ENCODE measurements at regions not wholly inside any gene's neighbourhood (a gene's known extent, or its start where the extent isn't known, plus 50 kb on each side); places are given as distances from the start of the nearest gene placed in this dataset.

DNA sequence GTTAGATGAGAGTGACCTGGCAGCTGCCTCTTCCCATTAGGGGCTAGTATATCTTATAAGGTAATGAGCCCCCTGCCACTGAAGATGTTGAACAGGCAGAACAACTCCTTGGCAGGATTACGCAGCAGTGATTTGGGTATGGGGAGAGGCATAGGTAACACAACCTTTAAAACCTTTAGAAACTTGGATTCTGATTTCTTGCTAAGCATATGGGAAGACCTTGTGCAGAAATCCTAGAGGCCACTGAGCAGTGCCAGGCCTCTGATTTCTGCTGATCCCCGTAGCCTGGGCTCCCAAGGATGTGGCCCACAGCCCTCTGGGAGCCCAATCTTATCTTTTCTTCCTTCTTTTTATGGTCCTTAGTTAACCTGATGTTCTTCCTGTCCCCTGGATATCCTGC is 237.9 kb upstream of the ROPN1 start (continued):
- TF ChIP-seq MYC (CRISPR knock-in tag; IDR thresholded peaks at IDR 0.05; ENCODE audit: borderline replicate concordance) (no peak), EP300 (IDR thresholded peaks at IDR 0.05; ENCODE audit: low read depth in 2 of 2, low read length in 2 of 2) (no peak), EP300 (CRISPR knock-in tag; IDR thresholded peaks at IDR 0.05; ENCODE audit: borderline replicate concordance) (no peak)

DNA sequence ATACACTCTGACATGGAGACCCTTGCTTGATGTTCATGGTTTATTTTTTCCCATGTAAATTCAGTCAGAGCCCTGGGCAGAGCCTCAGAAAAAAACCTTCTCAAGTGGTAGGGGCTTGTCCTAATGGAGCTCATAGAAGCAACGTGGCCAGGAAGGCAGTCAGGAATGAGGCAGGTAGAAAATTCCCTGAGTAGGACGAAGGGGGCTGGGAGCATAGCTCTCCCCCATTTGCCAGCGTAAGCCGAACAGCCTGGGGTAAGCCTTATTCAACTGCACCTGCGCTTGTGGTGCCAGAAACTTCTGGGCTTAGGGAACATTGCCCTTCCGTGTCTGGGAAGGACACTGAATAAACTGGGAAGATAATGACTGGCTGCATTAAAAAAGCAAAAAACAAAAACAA is 238.5 kb upstream of the ROPN1 start:
- Histone ChIP-seq H4K20me1 (ENCODE audit: insufficient read depth, low read length) (no peaks in the 10 kb centered on the region), H2AFZ (ENCODE audit: low read length) (no peak overlapping the region), H3K9ac (ENCODE audit: insufficient read depth, low read depth, low read length) (no peak overlapping the region), H3K79me2 (ENCODE audit: insufficient read depth, low read length) (no peaks in the 10 kb centered on the region), H3K4me1 (ENCODE audit: insufficient read depth, low read length) (no peaks in the 10 kb centered on the region), H3K9me3 (ENCODE audit: low read length) (no peaks in the 10 kb centered on the region), H3K36me3 (replicated peaks in 1 of 2; ENCODE audit: control insufficient read depth in 1 of 2, insufficient read depth in 2 of 2, low read length in 2 of 2) (no peaks in the 10 kb centered on the region), H3K4me3 (replicated peaks in 1 of 3; ENCODE audit: insufficient read depth in 1 of 3, low read depth in 2 of 3, low read length in 3 of 3) (no peak overlapping the region), H3K4me2 (ENCODE audit: low read depth, low read length) (no peak overlapping the region), H3K27ac (ENCODE audit: extremely low read length, insufficient read depth, low read length) (no peak overlapping the region), H3K27me3 (ENCODE audit: control insufficient read depth in 1 of 2, insufficient read depth in 2 of 2, low read length in 2 of 2) (peaks cover 0 to 13% of the 10 kb centered on the region in 2 experiments; a peak in 1 of 5 replicates)
- TF ChIP-seq FOSL1 (CRISPR knock-in tag; IDR thresholded peaks at IDR 0.05; ENCODE audit: borderline replicate concordance) (no peak), ZNF883 (CRISPR knock-in tag; IDR thresholded peaks at IDR 0.05; ENCODE audit: not compliant biosample characterization) (no peak), ZNF484 (CRISPR knock-in tag; IDR thresholded peaks at IDR 0.05; ENCODE audit: borderline replicate concordance, low read depth) (no peak), KDM6A (CRISPR knock-in tag; IDR thresholded peaks at IDR 0.05; ENCODE audit: low read depth) (no peak), HINFP (CRISPR knock-in tag; IDR thresholded peaks at IDR 0.05; ENCODE audit: low read depth) (no peak), HDAC1 (CRISPR knock-in tag; IDR thresholded peaks at IDR 0.05) (no peak), ZNF232 (CRISPR knock-in tag; IDR thresholded peaks at IDR 0.05; ENCODE audit: borderline replicate concordance) (no peak), NFE2 (CRISPR knock-in tag; IDR thresholded peaks at IDR 0.05) (no peak), SRY (CRISPR knock-in tag; IDR thresholded peaks at IDR 0.05) (no peak), ZNF576 (CRISPR knock-in tag; IDR thresholded peaks at IDR 0.05) (no peak), ZNF605 (CRISPR knock-in tag; IDR thresholded peaks at IDR 0.05) (no peak), EP300 (IDR thresholded peaks at IDR 0.05; ENCODE audit: low read depth in 2 of 2, low read length in 2 of 2) (no peak), EP300 (CRISPR knock-in tag; IDR thresholded peaks at IDR 0.05; ENCODE audit: borderline replicate concordance) (no peak), ZNF441 (CRISPR knock-in tag; IDR thresholded peaks at IDR 0.05; ENCODE audit: borderline replicate concordance) (no peak)
- TF ChIP-seq, protein P1, sequence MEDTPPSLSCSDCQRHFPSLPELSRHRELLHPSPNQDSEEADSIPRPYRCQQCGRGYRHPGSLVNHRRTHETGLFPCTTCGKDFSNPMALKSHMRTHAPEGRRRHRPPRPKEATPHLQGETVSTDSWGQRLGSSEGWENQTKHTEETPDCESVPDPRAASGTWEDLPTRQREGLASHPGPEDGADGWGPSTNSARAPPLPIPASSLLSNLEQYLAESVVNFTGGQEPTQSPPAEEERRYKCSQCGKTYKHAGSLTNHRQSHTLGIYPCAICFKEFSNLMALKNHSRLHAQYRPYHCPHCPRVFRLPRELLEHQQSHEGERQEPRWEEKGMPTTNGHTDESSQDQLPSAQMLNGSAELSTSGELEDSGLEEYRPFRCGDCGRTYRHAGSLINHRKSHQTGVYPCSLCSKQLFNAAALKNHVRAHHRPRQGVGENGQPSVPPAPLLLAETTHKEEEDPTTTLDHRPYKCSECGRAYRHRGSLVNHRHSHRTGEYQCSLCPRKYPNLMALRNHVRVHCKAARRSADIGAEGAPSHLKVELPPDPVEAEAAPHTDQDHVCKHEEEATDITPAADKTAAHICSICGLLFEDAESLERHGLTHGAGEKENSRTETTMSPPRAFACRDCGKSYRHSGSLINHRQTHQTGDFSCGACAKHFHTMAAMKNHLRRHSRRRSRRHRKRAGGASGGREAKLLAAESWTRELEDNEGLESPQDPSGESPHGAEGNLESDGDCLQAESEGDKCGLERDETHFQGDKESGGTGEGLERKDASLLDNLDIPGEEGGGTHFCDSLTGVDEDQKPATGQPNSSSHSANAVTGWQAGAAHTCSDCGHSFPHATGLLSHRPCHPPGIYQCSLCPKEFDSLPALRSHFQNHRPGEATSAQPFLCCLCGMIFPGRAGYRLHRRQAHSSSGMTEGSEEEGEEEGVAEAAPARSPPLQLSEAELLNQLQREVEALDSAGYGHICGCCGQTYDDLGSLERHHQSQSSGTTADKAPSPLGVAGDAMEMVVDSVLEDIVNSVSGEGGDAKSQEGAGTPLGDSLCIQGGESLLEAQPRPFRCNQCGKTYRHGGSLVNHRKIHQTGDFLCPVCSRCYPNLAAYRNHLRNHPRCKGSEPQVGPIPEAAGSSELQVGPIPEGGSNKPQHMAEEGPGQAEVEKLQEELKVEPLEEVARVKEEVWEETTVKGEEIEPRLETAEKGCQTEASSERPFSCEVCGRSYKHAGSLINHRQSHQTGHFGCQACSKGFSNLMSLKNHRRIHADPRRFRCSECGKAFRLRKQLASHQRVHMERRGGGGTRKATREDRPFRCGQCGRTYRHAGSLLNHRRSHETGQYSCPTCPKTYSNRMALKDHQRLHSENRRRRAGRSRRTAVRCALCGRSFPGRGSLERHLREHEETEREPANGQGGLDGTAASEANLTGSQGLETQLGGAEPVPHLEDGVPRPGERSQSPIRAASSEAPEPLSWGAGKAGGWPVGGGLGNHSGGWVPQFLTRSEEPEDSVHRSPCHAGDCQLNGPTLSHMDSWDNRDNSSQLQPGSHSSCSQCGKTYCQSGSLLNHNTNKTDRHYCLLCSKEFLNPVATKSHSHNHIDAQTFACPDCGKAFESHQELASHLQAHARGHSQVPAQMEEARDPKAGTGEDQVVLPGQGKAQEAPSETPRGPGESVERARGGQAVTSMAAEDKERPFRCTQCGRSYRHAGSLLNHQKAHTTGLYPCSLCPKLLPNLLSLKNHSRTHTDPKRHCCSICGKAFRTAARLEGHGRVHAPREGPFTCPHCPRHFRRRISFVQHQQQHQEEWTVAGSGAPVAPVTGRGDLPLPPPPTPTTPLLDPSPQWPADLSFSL (CRISPR knock-in tag; IDR thresholded peaks at IDR 0.05) = no peak
- intact Hi-C loops (cut with micrococcal nuclease; ENCODE audit: unreplicated experiment) (no loop called here), in situ Hi-C loops (cut with HindIII; ENCODE audit: extremely low pct_ligation_motif_present, low pct_unique_long_range_greater_than_20kb) (no loop called here)
- FAIRE-seq (no peak), ATAC-seq (no peak), DNase-seq (ENCODE audit: low spot score) (no peak)
- ChIA-PET CTCF (ENCODE audit: low intra/inter-chr PET ratio, low total read pairs) (no interaction called here), POLR2A (no interaction called here)
- 19% methylated on average over 6 of the region's 6 CpGs for WGBS (ENCODE audit: low lambda C conversion rate)
- BruUV-seq (replicated peaks) = no TSS peak

All from HepG2 (cell line).